A549 (cell line): ENCODE measurements at regions not wholly inside any gene's neighbourhood (a gene's known extent, or its start where the extent isn't known, plus 50 kb on each side); places are given as distances from the start of the nearest gene placed in this dataset.

Source experiments
- ATAC-seq, 2 experiments: fragments of 200-7000 bp in 1 of 2; fragments of >200 bp in 1 of 2; cut with Nextera tagmentation in 1 of 2; cut with Tn5 transposase in 1 of 2; 3 replicates each; pipeline versions ENCODE4 v1.8.0 to v1.9.1; 2018 to 2020; ENCODE audit warnings: mild to moderate bottlenecking in 1 of 2, moderate library complexity in 1 of 2
- CTCF ChIA-PET: fragments of 300-600 bp; sonication (Branson Sonifier 250); formaldehyde crosslinking; extraction: SDS; loops from one replicate; lab custom pipeline; 2021; ENCODE audit warnings: antibody characterized with exemption, inconsistent platforms; lab: Yijun Ruan, JAX
- POLR2A ChIA-PET: fragments of 350-600 bp; formaldehyde crosslinking; extraction: SDS; loops from one replicate; lab custom pipeline; 2021; ENCODE audit warnings: antibody characterized with exemption, inconsistent platforms; lab: Yijun Ruan, JAX
- DNase-seq, 2 experiments: peaks; one replicate each; pipeline versions ENCODE4 v3.0.0 to v3.0.0-alpha.2; 2011 to 2016; ENCODE audit warnings: low read depth in 1 of 2, low spot score in 1 of 2
- FAIRE-seq: peaks from 2 replicates; lab custom pipeline; 2011; peaks lifted over from hg19 to GRCh38; lab: Jason Lieb, UNC
- H3K27ac ChIP-seq, 2 experiments: fragments of >200 bp; sonication (Bioruptor Twin); formaldehyde crosslinking; 3 replicates each; pipeline ENCODE4 v1.5.1; 2016 to 2017
- H3K4me1 ChIP-seq: fragments of >200 bp; sonication (Bioruptor Twin); formaldehyde crosslinking; 3 replicates; pipeline ENCODE4 v1.6.1; 2016
- H3K4me2 ChIP-seq: fragments of >200 bp; sonication (Bioruptor Twin); formaldehyde crosslinking; 3 replicates; pipeline ENCODE4 v1.6.1; 2016
- H3K4me3 ChIP-seq: fragments of >200 bp; sonication (Bioruptor Twin); formaldehyde crosslinking; 3 replicates; pipeline ENCODE4 v1.5.1; 2016
- H3K9me3 ChIP-seq: fragments of >200 bp; sonication (Bioruptor Twin); formaldehyde crosslinking; 3 replicates; pipeline ENCODE4 v1.6.1; 2016
- CEBPB ChIP-seq, 2 experiments: fragments of >200 bp in 1 of 2; sonication (Bioruptor Twin) in 1 of 2; formaldehyde crosslinking in 1 of 2; IDR thresholded peaks; 2 replicates each; pipeline ENCODE4 v1.6.1; 2012 to 2016
- CHD2 ChIP-seq: fragments of 150-350 bp; IDR thresholded peaks from 2 replicates; pipeline ENCODE4 v1.6.1; 2014; ENCODE audit warnings: low read length; ENCODE audit not compliant: partially characterized antibody
- FOSB ChIP-seq: fragments of 250-450 bp; sonication (Bioruptor Pico); IDR thresholded peaks from 2 replicates; pipeline ENCODE4 v1.5.0; 2020; ENCODE audit warnings: mild to moderate bottlenecking, moderate library complexity
- GATA3 ChIP-seq: IDR thresholded peaks from 2 replicates; pipeline ENCODE4 v1.6.1; 2012; ENCODE audit warnings: borderline replicate concordance
- HOXA7 ChIP-seq: fragments of 250-450 bp; sonication (Bioruptor Pico); IDR thresholded peaks from 2 replicates; pipeline ENCODE4 v1.5.0; 2020; ENCODE audit warnings: mild to moderate bottlenecking, moderate library complexity
- HOXB13 ChIP-seq: fragments of 250-450 bp; sonication (Bioruptor Pico); IDR thresholded peaks from 2 replicates; pipeline ENCODE4 v1.5.0; 2020; ENCODE audit warnings: low read depth, mild to moderate bottlenecking, moderate library complexity
- KDM1A ChIP-seq: fragments of 200-600 bp; sonication (generic); IDR thresholded peaks from 2 replicates; pipeline ENCODE4 v1.6.1; 2016; ENCODE audit warnings: low read depth, mild to moderate bottlenecking
- MAZ ChIP-seq: fragments of 150-350 bp; IDR thresholded peaks from 2 replicates; pipeline ENCODE4 v1.6.1; 2014; ENCODE audit warnings: antibody characterized with exemption, low read depth, low read length, borderline replicate concordance
- POLR2AphosphoS2 ChIP-seq: conservative IDR thresholded peaks from 2 replicates; pipeline ENCODE4 v1.6.1; 2012; ENCODE audit warnings: low read length, improper control_type of control experiment, inconsistent platforms
- RAD21 ChIP-seq, 2 experiments: fragments of >200 bp in 1 of 2; sonication (Bioruptor Twin) in 1 of 2; formaldehyde crosslinking in 1 of 2; IDR thresholded peaks in 1 of 2; conservative IDR thresholded peaks in 1 of 2; 2 replicates in 1 of 2; 3 replicates in 1 of 2; pipeline ENCODE4 v1.6.1; 2012 to 2018; ENCODE audit warnings: inconsistent platforms in 1 of 2
- RARB ChIP-seq: fragments of 250-450 bp; sonication (Bioruptor Pico); IDR thresholded peaks from 2 replicates; pipeline ENCODE4 v1.8.0; 2021; ENCODE audit warnings: mild to moderate bottlenecking, moderate library complexity
- TFCP2L1 ChIP-seq: fragments of 250-450 bp; sonication (Bioruptor Pico); IDR thresholded peaks from 2 replicates; pipeline ENCODE4 v1.5.0; 2021; ENCODE audit warnings: mild to moderate bottlenecking
- TP53 ChIP-seq: fragments of 250-450 bp; sonication (Bioruptor Pico); IDR thresholded peaks from 2 replicates; pipeline ENCODE4 v1.5.0; 2021; ENCODE audit warnings: mild to moderate bottlenecking, moderate library complexity
- ZNF302 ChIP-seq: fragments of 250-450 bp; sonication (Bioruptor Pico); IDR thresholded peaks from 2 replicates; pipeline ENCODE4 v1.9.0; 2021; ENCODE audit warnings: inconsistent platforms, mild to moderate bottlenecking, moderate library complexity
- ZSCAN20 ChIP-seq: fragments of 250-450 bp; sonication (Bioruptor Pico); IDR thresholded peaks from 2 replicates; pipeline ENCODE4 v1.8.0; 2022; ENCODE audit warnings: mild to moderate bottlenecking, moderate library complexity
- WGBS: methylation state at CpG from one replicate; pipeline ENCODE4 v1.1.6; 2017; ENCODE audit errors: missing lambda C conversion rate; 5-methylcytosine and 5-hydroxymethylcytosine counted together
- TF ChIP-seq, protein P1 (sequence below): IDR thresholded peaks from 2 replicates; pipeline ENCODE4 v1.6.1; 2012
- TF ChIP-seq, protein P2 (sequence below): fragments of >200 bp; sonication (Bioruptor Twin); formaldehyde crosslinking; IDR thresholded peaks from 2 replicates; pipeline ENCODE4 v1.6.1; 2016
- TF ChIP-seq, protein P3 (sequence below): fragments of 200-600 bp; sonication (generic); IDR thresholded peaks from 2 replicates; pipeline ENCODE4 v1.6.1; 2016; ENCODE audit warnings: antibody characterized with exemption, mild to moderate bottlenecking, moderate library complexity
- TF ChIP-seq, protein P4 (sequence below): fragments of >200 bp; sonication (Bioruptor Twin); formaldehyde crosslinking; IDR thresholded peaks from 3 replicates; pipeline ENCODE4 v1.6.1; 2016

DNA sequence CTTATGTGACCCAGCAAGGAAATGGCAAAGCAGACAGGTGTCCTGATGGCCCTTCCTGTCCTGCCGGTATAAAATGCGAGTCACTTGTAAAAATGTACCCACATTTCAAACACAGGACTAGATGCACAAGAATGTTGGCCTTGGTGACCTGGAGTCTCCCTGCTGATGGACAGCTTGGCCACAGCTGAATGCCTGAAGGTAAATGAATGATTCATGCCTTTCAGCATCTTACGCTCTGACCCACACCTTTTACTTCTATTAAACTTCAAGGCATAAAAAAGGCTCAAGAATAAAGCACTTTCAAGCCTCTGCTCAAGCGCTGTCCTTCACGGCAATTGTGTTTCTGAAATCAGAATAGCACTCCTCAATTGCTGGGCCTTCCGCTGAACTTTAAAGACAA lies 228.0 kb upstream of the SLCO3A1 start:
- Histone ChIP-seq H3K4me1 (no peaks in the 10 kb centered on the region), H3K4me2 (no peak overlapping the region), H3K4me3 (no peak overlapping the region), H3K27ac (no peak overlapping the region), H3K9me3 (peaks cover 12% of the 10 kb centered on the region)
- no peak for TF ChIP-seq GATA3
- TF ChIP-seq ZSCAN20 (CRISPR knock-in tag) = no peak
- TF ChIP-seq HOXA7 (CRISPR knock-in tag) = no peak
- no peak for TF ChIP-seq ZNF302 (CRISPR knock-in tag)
- TF ChIP-seq HOXB13 (CRISPR knock-in tag) = no peak
- DNase-seq (no peak), FAIRE-seq (no peak), ATAC-seq (no peak)
- ChIA-PET CTCF (interaction anchor here (0.6 kb wide), 1 partner anchor 395 kb away, joined by 5 read pairs; no protein-coding TSS in a partner anchor), POLR2A (no interaction called here)
- WGBS = 63% methylated on average over 6 of the region's 6 CpGs

DNA sequence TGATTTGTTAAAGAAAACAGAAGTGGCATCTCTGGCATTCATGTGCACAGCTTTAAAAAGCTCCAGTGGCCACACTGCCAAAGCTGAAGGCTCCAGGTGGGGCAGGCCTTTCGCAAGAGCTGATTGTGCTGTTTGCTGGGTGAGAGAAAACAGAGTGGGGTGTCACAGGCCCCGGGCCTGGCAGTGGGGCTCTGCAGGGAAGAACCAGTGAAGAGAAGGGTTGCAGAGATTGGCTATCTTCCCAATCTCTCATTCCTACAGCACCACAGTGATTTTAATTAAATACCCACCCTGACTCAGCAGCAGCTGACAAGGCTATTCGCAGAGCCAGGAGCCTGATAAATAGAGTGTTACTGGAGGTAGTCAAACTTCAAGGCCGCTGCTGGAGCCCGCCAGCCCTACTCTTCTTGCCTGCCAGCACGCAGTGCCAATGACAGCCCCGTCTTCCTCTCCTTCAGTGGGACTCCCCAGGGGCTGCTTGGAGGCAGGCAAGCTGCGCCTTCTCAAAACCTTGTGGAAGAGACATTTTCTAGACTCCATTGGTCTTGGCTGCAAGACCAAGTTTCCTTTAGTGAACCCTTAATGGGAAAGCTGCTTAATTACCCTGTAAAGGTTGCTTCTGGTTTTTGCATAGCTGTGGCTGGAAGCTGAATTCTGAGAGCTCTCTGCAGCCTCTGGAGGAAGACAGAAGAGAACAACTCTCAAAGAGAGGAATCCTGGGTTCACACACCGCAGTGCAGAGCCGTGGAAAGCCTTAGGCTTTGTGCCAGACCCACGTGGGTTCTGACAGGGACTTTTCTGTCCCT lies 225.8 kb upstream of the SLCO3A1 start:
- Histone ChIP-seq H3K9me3 (peaks cover 12% of the 10 kb centered on the region), H3K27ac (no peak overlapping the region), H3K4me1 (no peaks in the 10 kb centered on the region), H3K4me3 (no peak overlapping the region), H3K4me2 (no peak overlapping the region)
- no peak; a peak in 1 of 6 replicates for ATAC-seq
- CTCF ChIA-PET = interaction anchor here (0.9 kb wide), 1 partner anchor 72 kb away, joined by 3 read pairs; no protein-coding TSS in a partner anchor
- FAIRE-seq = no peak
- 35% methylated on average over 11 of the region's 11 CpGs for WGBS
- TF ChIP-seq MAZ = no peak
- TF ChIP-seq FOSB (CRISPR knock-in tag) = no peak
- TF ChIP-seq, protein P1, sequence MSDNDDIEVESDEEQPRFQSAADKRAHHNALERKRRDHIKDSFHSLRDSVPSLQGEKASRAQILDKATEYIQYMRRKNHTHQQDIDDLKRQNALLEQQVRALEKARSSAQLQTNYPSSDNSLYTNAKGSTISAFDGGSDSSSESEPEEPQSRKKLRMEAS = no peak
- TF ChIP-seq CEBPB (IDR thresholded peaks at IDR 0.05) = no peak
- POLR2A ChIA-PET = no interaction called here
- DNase-seq = no peak

DNA sequence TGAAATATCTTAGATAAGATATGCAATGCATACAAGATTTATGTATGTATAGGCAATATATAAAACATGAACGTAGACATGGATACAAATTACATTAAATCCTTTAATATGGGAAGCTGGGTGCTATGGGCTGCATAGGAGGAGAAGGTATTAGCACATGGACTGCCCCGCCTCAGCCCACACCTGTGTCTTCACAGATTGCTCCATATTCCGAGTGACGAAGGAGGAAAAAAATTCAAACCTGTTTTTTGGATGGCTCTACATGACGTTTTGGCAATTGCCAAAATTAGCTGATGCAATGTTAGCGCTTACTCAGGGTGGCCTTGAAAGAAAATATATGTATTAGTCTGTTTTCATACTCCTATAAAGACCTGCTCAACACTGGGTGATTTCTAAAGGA lies 223.4 kb upstream of the SLCO3A1 start:
- TF ChIP-seq KDM1A (no peak), CHD2 (no peak), TP53 (no peak), RAD21 (conservative IDR thresholded peaks at IDR 0.05 in 1 of 2, IDR thresholded peaks at IDR 0.05 in 1 of 2) (no peak), POLR2AphosphoS2 (no peak), GATA3 (no peak), TFCP2L1 (no peak), RARB (CRISPR knock-in tag) (no peak)
- TF ChIP-seq, protein P2, sequence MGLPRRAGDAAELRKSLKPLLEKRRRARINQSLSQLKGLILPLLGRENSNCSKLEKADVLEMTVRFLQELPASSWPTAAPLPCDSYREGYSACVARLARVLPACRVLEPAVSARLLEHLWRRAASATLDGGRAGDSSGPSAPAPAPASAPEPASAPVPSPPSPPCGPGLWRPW = no peak
- TF ChIP-seq, protein P3, sequence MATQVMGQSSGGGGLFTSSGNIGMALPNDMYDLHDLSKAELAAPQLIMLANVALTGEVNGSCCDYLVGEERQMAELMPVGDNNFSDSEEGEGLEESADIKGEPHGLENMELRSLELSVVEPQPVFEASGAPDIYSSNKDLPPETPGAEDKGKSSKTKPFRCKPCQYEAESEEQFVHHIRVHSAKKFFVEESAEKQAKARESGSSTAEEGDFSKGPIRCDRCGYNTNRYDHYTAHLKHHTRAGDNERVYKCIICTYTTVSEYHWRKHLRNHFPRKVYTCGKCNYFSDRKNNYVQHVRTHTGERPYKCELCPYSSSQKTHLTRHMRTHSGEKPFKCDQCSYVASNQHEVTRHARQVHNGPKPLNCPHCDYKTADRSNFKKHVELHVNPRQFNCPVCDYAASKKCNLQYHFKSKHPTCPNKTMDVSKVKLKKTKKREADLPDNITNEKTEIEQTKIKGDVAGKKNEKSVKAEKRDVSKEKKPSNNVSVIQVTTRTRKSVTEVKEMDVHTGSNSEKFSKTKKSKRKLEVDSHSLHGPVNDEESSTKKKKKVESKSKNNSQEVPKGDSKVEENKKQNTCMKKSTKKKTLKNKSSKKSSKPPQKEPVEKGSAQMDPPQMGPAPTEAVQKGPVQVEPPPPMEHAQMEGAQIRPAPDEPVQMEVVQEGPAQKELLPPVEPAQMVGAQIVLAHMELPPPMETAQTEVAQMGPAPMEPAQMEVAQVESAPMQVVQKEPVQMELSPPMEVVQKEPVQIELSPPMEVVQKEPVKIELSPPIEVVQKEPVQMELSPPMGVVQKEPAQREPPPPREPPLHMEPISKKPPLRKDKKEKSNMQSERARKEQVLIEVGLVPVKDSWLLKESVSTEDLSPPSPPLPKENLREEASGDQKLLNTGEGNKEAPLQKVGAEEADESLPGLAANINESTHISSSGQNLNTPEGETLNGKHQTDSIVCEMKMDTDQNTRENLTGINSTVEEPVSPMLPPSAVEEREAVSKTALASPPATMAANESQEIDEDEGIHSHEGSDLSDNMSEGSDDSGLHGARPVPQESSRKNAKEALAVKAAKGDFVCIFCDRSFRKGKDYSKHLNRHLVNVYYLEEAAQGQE = no peak
- TF ChIP-seq, protein P4, sequence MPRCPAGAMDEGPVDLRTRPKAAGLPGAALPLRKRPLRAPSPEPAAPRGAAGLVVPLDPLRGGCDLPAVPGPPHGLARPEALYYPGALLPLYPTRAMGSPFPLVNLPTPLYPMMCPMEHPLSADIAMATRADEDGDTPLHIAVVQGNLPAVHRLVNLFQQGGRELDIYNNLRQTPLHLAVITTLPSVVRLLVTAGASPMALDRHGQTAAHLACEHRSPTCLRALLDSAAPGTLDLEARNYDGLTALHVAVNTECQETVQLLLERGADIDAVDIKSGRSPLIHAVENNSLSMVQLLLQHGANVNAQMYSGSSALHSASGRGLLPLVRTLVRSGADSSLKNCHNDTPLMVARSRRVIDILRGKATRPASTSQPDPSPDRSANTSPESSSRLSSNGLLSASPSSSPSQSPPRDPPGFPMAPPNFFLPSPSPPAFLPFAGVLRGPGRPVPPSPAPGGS = no peak
- TF ChIP-seq, protein P1 = no peak
- TF ChIP-seq, all 56 proteins: peak for 0
- no peak for FAIRE-seq
- no peak for ATAC-seq
- no peak overlapping the region for H3K4me3 ChIP-seq
- CTCF ChIA-PET = no interaction called here
- peaks cover 12% of the 10 kb centered on the region for H3K9me3 ChIP-seq
- DNase-seq = no peak
- H3K4me1 ChIP-seq = no peaks in the 10 kb centered on the region
- H3K4me2 ChIP-seq = no peak overlapping the region
- 50% methylated on average over 6 of the region's 6 CpGs for whole genome bisulfite sequencing
- no peak overlapping the region for H3K27ac ChIP-seq
- POLR2A ChIA-PET = no interaction called here
